ENCODE measurements at regions not wholly inside any gene's neighbourhood (a gene's known extent, or its start where the extent isn't known, plus 50 kb on each side); places are given as distances from the start of the nearest gene placed in this dataset.

DNA sequence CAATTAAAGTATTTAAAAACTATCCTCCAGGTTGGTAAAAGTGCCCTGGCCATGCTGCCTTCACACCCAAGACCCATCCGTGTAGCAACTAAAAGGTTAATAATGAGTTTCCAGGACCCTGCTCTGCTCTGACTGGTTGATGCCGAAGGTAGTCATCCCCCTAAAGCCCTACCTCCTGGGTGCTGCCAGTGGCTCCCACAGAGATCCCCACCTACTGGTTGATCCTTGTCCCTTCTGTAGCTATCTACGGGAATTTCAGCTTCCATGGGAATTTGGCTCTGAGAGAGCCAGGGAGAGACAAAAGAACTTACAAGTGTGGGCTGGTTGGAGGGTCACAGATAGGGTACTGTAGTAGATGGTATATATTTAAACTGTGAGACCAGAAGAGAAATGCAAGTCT, 110.6 kb upstream of the NANOGP8 start (continued):
- TF ChIP-seq ZKSCAN8 (CRISPR knock-in tag; IDR thresholded peaks at IDR 0.05) (no peak), NR2F6 (CRISPR knock-in tag; IDR thresholded peaks at IDR 0.05) (no peak), ZNF77 (CRISPR knock-in tag; IDR thresholded peaks at IDR 0.05) (no peak)
- TF ChIP-seq, protein P1, sequence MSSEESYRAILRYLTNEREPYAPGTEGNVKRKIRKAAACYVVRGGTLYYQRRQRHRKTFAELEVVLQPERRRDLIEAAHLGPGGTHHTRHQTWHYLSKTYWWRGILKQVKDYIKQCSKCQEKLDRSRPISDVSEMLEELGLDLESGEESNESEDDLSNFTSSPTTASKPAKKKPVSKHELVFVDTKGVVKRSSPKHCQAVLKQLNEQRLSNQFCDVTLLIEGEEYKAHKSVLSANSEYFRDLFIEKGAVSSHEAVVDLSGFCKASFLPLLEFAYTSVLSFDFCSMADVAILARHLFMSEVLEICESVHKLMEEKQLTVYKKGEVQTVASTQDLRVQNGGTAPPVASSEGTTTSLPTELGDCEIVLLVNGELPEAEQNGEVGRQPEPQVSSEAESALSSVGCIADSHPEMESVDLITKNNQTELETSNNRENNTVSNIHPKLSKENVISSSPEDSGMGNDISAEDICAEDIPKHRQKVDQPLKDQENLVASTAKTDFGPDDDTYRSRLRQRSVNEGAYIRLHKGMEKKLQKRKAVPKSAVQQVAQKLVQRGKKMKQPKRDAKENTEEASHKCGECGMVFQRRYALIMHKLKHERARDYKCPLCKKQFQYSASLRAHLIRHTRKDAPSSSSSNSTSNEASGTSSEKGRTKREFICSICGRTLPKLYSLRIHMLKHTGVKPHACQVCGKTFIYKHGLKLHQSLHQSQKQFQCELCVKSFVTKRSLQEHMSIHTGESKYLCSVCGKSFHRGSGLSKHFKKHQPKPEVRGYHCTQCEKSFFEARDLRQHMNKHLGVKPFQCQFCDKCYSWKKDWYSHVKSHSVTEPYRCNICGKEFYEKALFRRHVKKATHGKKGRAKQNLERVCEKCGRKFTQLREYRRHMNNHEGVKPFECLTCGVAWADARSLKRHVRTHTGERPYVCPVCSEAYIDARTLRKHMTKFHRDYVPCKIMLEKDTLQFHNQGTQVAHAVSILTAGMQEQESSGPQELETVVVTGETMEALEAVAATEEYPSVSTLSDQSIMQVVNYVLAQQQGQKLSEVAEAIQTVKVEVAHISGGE (CRISPR knock-in tag; IDR thresholded peaks at IDR 0.05), result no peak

DNA sequence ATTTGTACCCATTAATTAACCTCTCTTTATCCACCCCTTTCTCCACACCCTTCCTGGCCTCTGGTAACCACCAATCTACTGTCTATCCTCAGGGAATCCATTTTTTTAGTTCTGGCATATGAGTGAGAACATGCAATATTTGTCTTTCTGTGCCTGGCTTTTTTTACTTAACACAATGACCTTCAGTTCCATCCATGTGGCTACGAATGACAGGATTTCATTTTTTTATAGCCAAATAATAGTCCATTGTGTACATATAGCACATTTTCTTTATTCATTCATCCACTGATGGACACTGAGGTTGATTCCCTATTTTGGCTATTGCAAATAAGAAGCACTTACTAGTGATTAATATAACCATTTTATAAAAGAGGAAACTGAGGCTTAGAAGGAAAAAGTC, 109.9 kb upstream of the NANOGP8 start:
- no peak for ATAC-seq
- intact Hi-C loops (cut with micrococcal nuclease), result no loop called here
- H3K36me3 ChIP-seq (ENCODE audit: control insufficient read depth, insufficient read depth, low read length), result no peaks in the 10 kb centered on the region
- no peaks in the 10 kb centered on the region for H3K27me3 ChIP-seq (ENCODE audit: control insufficient read depth in 2 of 2, insufficient read depth in 2 of 2, low read length in 2 of 2)
- H3K79me2 ChIP-seq (ENCODE audit: control insufficient read depth, insufficient read depth, low read length), result no peaks in the 10 kb centered on the region
- in situ Hi-C loops (cut with MboI), result no loop called here
- no peak for FAIRE-seq
- CTCF ChIA-PET (ENCODE audit: low intra/inter-chr PET ratio), result no interaction called here
- no peak overlapping the region for H3K9ac ChIP-seq (ENCODE audit: insufficient read depth in 1 of 2, low read depth in 2 of 2, low read length in 2 of 2)
- POLR2A ChIA-PET, result no interaction called here
- no peak overlapping the region for H3K4me2 ChIP-seq (ENCODE audit: insufficient read depth, low read length)
- no peaks in the 10 kb centered on the region for H4K20me1 ChIP-seq (replicated peaks; ENCODE audit: control insufficient read depth, insufficient read depth, low read length)
- H3K4me3 ChIP-seq, result no peak overlapping the region
- BruUV-seq (replicated peaks), result no TSS peak
- no peaks in the 10 kb centered on the region for H3K9me1 ChIP-seq (ENCODE audit: control insufficient read depth, insufficient read depth, low read length)
- H3K4me1 ChIP-seq (replicated peaks in 1 of 2; ENCODE audit: control insufficient read depth in 2 of 2, insufficient read depth in 2 of 2, low read length in 2 of 2), result no peaks in the 10 kb centered on the region
- no peak overlapping the region for H3K27ac ChIP-seq (ENCODE audit: extremely low read depth, low read depth, low read length)
- H2AFZ ChIP-seq (ENCODE audit: low read depth, low read length), result no peak overlapping the region
- peaks cover 12% of the 10 kb centered on the region for H3K9me3 ChIP-seq (replicated peaks; ENCODE audit: control insufficient read depth, insufficient read depth, low read depth, low read length)
- no peak for DNase-seq (ENCODE audit: extremely low read depth in 1 of 4, low spot score in 3 of 4)
- 63% methylated on average over 1 of the region's 1 CpG for WGBS (ENCODE audit: insufficient coverage, low coverage, missing lambda C conversion rate)
- TF ChIP-seq HDAC8 (tag; IDR thresholded peaks at IDR 0.05) (no peak), ZNF766 (CRISPR knock-in tag; conservative IDR thresholded peaks at IDR 0.05) (no peak), MCM3 (IDR thresholded peaks at IDR 0.05) (no peak), ZNF197 (CRISPR knock-in tag; IDR thresholded peaks at IDR 0.05; ENCODE audit: low read depth) (no peak), STAT5A (IDR thresholded peaks at IDR 0.05; ENCODE audit: borderline replicate concordance, low read length) (no peak), NFIC (IDR thresholded peaks at IDR 0.05) (no peak), SNIP1 (IDR thresholded peaks at IDR 0.05; ENCODE audit: low read depth) (no peak), MTA3 (IDR thresholded peaks at IDR 0.05; ENCODE audit: borderline replicate concordance) (no peak), MYNN (IDR thresholded peaks at IDR 0.05) (no peak), MYNN (CRISPR knock-in tag; IDR thresholded peaks at IDR 0.05) (no peak), SMAD1 (IDR thresholded peaks at IDR 0.05; ENCODE audit: low read depth, low read length, partially characterized antibody) (no peak), NFRKB (IDR thresholded peaks at IDR 0.05; ENCODE audit: low read depth) (no peak), SETDB1 (IDR thresholded peaks at IDR 0.05; ENCODE audit: low read length) (no peak), ZNF79 (CRISPR knock-in tag; IDR thresholded peaks at IDR 0.05; ENCODE audit: low read depth) (no peak), ZNF146 (CRISPR knock-in tag; IDR thresholded peaks at IDR 0.05; ENCODE audit: unreplicated experiment) (no peak), SRF (CRISPR knock-in tag; IDR thresholded peaks at IDR 0.05) (no peak)
- TF ChIP-seq, protein P2, sequence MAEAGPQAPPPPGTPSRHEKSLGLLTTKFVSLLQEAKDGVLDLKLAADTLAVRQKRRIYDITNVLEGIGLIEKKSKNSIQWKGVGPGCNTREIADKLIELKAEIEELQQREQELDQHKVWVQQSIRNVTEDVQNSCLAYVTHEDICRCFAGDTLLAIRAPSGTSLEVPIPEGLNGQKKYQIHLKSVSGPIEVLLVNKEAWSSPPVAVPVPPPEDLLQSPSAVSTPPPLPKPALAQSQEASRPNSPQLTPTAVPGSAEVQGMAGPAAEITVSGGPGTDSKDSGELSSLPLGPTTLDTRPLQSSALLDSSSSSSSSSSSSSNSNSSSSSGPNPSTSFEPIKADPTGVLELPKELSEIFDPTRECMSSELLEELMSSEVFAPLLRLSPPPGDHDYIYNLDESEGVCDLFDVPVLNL (CRISPR knock-in tag; IDR thresholded peaks at IDR 0.05; ENCODE audit: low read depth), result no peak
